HUES48 (cell line): ENCODE measurements at regions not wholly inside any gene's neighbourhood (a gene's known extent, or its start where the extent isn't known, plus 50 kb on each side); places are given as distances from the start of the nearest gene placed in this dataset.

Experiments used
- H3K27ac ChIP-seq: one replicate; pipeline ENCODE4 v1.7.0; 2013; ENCODE audit warnings: low read depth, low read length, inconsistent platforms
- H3K27me3 ChIP-seq: 2 replicates; pipeline ENCODE4 v1.6.1; 2013; ENCODE audit warnings: mild to moderate bottlenecking, low read length; ENCODE audit not compliant: control insufficient read depth, insufficient read depth
- H3K36me3 ChIP-seq: 2 replicates; pipeline ENCODE4 v1.6.1; 2013; ENCODE audit warnings: low read length; ENCODE audit not compliant: control insufficient read depth, insufficient read depth
- H3K4me1 ChIP-seq: 2 replicates; pipeline ENCODE4 v1.6.1; 2013; ENCODE audit warnings: mild to moderate bottlenecking, low read length; ENCODE audit not compliant: control insufficient read depth, insufficient read depth
- H3K4me3 ChIP-seq: 2 replicates; pipeline ENCODE4 v1.5.1; 2013; ENCODE audit warnings: mild to moderate bottlenecking, low read depth, low read length
- H3K9ac ChIP-seq: 2 replicates; pipeline ENCODE4 v1.6.1; 2013; ENCODE audit warnings: mild to moderate bottlenecking, low read depth, low read length, moderate library complexity
- H3K9me3 ChIP-seq: 2 replicates; pipeline ENCODE4 v1.6.1; 2013; ENCODE audit warnings: low read length; ENCODE audit not compliant: control insufficient read depth, insufficient read depth

DNA sequence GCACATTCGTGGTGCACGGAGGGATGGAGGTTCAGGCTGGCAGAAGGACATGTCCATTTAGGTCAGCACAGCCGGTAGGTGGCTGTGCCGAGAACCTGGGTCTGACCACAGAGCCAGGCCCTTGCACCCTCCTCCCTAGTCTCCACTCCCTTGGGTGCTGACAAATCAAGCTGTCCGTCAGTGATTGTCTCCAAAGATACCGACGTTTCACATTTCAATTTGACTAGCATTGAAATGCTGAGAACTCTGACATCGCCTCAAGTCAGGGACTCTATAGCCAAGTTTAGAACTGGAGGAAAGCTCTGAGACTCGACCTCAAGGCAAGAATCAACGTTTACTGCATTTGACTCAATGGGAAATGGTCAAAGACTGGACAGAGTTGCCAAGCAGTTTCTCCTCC lies 1321.1 kb downstream of the TBC1D22A start:
- H3K9ac ChIP-seq: no peak overlapping the region
- no peak overlapping the region for H3K27ac ChIP-seq
- H3K9me3 ChIP-seq: no peaks in the 10 kb centered on the region
- H3K36me3 ChIP-seq: no peaks in the 10 kb centered on the region
- H3K4me1 ChIP-seq: no peaks in the 10 kb centered on the region
- no peak overlapping the region for H3K4me3 ChIP-seq
- H3K27me3 ChIP-seq: no peaks in the 10 kb centered on the region

DNA sequence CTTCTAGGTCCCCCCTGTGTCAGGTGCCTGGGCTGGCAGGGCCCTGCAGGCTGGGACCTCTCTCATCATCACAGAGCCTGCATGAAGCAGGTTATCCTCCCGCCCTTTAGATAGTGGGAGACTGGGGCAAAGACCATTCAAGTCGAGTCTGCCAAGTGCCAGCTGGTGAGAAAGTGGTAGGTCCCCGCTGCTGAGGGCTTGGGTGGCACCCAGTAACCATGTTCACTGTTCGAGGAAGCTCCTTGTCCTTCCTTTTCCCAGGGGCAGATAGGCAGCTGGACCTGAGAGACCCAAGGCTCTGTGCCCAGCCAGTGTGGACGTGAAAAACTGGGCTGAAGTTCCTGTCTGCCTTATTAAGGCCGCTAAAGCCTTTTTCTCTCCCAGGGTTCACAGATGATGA lies 1319.8 kb downstream of the TBC1D22A start:
- H3K9ac ChIP-seq: no peak overlapping the region
- no peaks in the 10 kb centered on the region for H3K27me3 ChIP-seq
- no peak overlapping the region for H3K4me3 ChIP-seq
- H3K4me1 ChIP-seq: no peaks in the 10 kb centered on the region
- no peaks in the 10 kb centered on the region for H3K36me3 ChIP-seq
- H3K27ac ChIP-seq: no peak overlapping the region
- no peaks in the 10 kb centered on the region for H3K9me3 ChIP-seq

DNA sequence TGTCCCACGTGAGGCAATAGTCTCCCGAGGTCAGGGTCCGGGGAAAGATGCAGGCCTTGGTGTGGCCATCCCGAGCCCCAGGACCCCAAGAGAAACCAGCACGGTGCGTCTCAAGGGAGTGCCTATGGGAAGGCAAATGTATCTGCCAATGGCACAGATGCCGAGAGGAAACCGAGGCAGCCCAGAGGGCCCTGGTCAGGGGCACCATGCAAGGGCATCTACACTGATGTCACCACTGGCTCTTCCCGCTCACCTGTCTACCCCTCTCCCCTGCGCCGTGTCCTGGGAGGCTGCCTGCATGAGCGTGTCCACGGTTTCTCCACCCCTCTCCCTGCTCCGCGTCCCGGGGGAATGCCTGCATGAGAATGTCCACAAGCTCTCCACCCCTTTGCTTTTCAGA lies 1318.8 kb downstream of the TBC1D22A start:
- Histone ChIP-seq H3K27ac (no peak overlapping the region), H3K4me3 (no peak overlapping the region), H3K4me1 (no peaks in the 10 kb centered on the region), H3K36me3 (no peaks in the 10 kb centered on the region), H3K9me3 (no peaks in the 10 kb centered on the region), H3K27me3 (no peaks in the 10 kb centered on the region), H3K9ac (no peak overlapping the region)

DNA sequence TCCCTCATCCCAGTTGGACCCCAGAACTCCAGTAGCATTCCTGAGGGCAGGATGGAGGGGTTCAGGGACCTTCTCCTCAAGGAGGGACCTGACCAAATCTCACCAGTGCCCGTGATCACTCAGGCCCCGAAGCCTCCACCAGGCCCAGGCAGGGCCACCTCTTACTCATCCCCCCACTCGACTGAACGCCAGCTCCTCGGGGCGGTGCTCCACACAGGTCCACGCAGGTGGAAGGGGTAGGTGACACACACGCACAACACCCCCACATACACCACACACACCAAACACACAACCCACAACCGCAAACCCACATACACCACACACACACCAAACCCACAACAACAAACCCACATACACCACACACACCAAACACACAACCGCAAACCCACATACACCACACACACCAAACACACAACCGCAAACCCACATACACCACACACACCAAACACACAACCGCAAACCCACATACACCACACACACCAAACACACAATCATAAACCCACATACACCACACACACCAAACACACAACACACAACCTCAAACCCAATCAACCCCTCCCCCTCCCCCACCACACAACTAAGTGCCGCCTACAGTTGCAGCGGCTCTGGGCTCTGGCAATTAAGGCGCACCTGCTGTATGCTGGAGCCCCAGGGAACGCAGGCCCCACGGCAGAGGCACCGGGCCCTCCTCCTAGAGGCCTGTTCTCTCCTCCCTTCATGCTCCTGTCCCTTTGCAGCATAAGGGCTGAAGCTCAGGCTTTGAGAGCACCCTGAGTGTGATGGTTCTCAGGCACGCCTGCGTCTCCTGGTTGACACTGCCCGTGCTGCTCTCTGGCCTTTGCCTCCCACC lies 1318.1 kb downstream of the TBC1D22A start:
- H3K27me3 ChIP-seq: no peaks in the 10 kb centered on the region; the same call in 1 of the 2 replicates
- no peaks in the 10 kb centered on the region for H3K4me1 ChIP-seq
- H3K9ac ChIP-seq: no peak overlapping the region
- H3K9me3 ChIP-seq: no peaks in the 10 kb centered on the region
- H3K4me3 ChIP-seq: no peak overlapping the region
- no peak overlapping the region for H3K27ac ChIP-seq
- no peaks in the 10 kb centered on the region for H3K36me3 ChIP-seq

DNA sequence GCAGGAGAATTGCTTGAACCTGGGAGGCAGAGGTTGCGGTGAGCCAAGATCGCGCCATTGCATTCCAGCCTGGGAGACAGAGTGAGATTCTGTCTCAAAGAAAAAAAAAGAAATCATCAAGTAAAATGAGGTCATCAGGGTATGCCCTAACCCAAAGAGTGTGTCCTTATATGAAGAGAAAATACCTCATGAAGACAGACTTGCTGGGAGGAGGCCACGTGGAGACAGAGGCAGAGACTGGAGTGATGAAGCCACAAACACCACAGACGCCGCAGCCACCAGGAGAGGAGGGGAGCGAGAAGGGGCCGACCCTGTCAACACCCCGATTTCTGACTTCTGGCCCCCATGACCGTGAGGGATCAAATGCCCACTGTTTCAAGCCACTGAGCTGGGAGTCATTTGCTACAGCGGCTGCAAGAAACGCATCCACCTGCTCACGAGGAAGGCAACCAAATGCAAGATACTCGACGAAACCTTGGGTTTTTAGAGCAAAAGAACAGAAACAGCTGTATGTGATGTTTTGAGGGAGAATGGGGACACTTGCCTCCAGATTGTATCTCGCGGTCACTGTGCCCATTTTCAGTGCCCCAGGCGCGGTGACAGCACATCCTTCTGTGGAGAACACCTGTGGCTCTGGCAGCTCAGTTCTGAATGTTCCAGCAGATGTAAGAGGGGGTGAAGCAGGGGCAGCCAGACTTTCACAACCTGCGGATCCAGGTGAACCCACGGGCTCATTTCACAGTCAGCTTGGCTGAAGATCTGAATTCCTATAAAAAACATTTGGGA lies 1317.2 kb downstream of the TBC1D22A start:
- Histone ChIP-seq H3K27me3 (no peaks in the 10 kb centered on the region; the same call in 1 of the 2 replicates), H3K27ac (no peak overlapping the region), H3K36me3 (no peaks in the 10 kb centered on the region), H3K4me1 (no peaks in the 10 kb centered on the region), H3K9me3 (no peaks in the 10 kb centered on the region), H3K9ac (no peak overlapping the region), H3K4me3 (no peak overlapping the region)

DNA sequence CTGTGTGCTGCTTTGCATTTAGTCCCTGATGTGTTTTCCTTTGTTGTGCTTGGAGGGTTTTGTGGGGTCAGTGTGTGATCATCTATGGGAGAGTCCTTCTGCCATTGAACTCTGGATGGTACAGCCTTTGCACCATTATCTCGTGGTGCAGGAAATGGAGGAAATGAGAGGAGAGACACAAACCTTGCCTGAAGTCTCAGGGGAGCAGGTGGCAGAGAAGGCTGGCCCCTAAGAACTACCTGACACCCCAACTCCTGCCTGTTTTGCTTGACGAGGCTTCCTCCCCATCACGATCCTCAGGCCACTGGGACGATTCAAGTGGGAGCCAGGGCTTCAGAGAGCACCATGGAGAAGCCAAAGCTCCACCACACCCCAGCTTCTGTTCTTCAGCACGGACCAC lies 1316.4 kb downstream of the TBC1D22A start:
- no peak overlapping the region for H3K4me3 ChIP-seq
- H3K4me1 ChIP-seq: no peaks in the 10 kb centered on the region; the same call in 1 of the 2 replicates
- no peaks in the 10 kb centered on the region for H3K9me3 ChIP-seq
- H3K27me3 ChIP-seq: no peaks in the 10 kb centered on the region; the same call in 1 of the 2 replicates
- no peaks in the 10 kb centered on the region for H3K36me3 ChIP-seq
- H3K9ac ChIP-seq: no peak overlapping the region
- no peak overlapping the region for H3K27ac ChIP-seq

DNA sequence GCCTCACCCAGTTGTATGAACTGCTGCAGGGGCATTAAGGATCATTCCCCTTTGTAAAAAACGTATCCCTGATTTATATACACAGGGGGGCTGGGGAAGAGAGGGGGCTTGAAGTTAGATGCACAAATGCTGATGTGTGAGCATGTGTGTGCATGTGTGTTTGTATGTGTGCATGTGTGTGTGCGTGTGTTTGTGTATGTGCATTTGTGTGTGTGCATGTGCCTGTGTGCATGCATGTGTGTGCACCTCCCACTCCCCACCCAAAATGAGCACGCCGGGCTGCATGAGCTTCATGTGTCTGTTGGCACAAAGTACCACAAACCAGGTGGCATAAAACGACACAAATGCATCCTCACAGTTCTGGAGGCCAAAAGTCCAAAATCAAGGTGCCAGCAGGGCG lies 1315.2 kb downstream of the TBC1D22A start:
- Histone ChIP-seq H3K27ac (no peak overlapping the region), H3K9ac (no peak overlapping the region), H3K4me3 (no peak overlapping the region), H3K9me3 (no peaks in the 10 kb centered on the region), H3K4me1 (peaks cover 10% of the 10 kb centered on the region), H3K36me3 (no peaks in the 10 kb centered on the region), H3K27me3 (no peaks in the 10 kb centered on the region; the same call in 1 of the 2 replicates)

DNA sequence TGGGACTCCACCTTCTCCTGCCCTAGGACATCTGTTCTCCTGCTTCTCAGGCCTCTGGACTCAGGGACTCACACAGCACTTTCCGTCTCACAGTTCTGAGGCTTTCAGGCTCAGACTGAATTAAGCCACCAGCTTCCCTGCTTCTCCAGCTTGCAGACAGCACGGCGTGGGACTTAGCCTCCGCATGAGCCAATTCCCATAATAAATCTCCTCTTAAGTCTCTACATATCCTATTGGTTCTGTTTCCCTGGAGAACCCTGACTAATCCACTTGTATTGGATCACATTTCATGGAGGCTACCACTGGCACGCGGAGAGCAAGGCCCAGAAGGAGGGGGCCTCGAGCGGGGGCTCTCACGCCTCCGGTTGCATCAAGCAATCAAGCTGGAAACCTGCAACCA lies 1313.6 kb downstream of the TBC1D22A start:
- Histone ChIP-seq H3K9ac (no peak overlapping the region), H3K27ac (no peak overlapping the region), H3K36me3 (no peaks in the 10 kb centered on the region), H3K4me1 (peaks cover 23% of the 10 kb centered on the region), H3K9me3 (no peaks in the 10 kb centered on the region), H3K4me3 (no peak overlapping the region), H3K27me3 (no peaks in the 10 kb centered on the region; the same call in 1 of the 2 replicates)

DNA sequence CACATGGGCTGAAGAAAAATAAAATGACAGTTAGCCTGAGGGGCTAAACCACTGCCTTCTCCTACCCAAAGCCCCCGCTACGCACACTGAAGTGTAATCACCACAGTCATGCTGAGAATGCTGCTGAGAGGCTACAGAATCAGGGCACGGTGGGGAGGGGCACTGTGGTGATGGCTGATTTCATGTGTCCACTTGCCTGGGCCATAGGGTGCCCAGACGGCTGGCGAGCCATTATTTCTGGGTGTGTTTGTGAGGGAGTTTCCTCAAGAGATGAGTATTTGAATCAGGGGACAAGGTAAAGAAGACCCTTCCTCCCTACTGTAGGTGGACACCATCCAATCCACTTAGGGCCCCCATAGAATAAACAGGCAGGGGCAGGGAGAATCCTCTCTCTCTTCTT lies 1313.2 kb downstream of the TBC1D22A start:
- H3K27ac ChIP-seq: no peak overlapping the region
- H3K4me3 ChIP-seq: no peak overlapping the region
- H3K4me1 ChIP-seq: peaks cover 25% of the 10 kb centered on the region
- H3K9ac ChIP-seq: no peak overlapping the region
- no peaks in the 10 kb centered on the region for H3K36me3 ChIP-seq
- H3K9me3 ChIP-seq: no peaks in the 10 kb centered on the region
- no peaks in the 10 kb centered on the region; the same call in 1 of the 2 replicates for H3K27me3 ChIP-seq

DNA sequence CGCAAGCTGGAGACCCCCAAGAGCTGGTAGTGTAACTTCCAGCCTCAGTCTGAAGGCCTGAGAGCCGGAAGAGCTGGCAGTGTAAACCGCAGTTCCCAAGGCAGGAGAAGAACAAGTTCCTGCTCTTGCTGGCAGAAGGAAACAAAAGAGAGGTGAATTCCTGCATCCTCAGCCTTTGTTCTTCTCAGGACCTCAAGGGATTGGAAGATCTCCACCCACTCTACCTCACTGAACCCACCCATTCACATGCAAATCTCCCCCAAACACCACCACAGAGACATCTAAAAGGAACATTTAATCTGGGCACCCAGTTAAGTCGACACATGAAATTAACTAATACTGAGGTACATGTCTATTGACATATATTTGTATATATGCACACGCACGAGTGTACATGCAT lies 1310.3 kb downstream of the TBC1D22A start:
- Histone ChIP-seq H3K36me3 (no peaks in the 10 kb centered on the region), H3K9me3 (0 out of 2 replicates have a peak, but pooled peaks cover 7% of the 10 kb centered on the region), H3K9ac (no peak overlapping the region), H3K4me3 (no peak overlapping the region), H3K27me3 (no peaks in the 10 kb centered on the region; the same call in 1 of the 2 replicates), H3K27ac (peak overlapping the region; percentile 69), H3K4me1 (peaks cover 25% of the 10 kb centered on the region)

DNA sequence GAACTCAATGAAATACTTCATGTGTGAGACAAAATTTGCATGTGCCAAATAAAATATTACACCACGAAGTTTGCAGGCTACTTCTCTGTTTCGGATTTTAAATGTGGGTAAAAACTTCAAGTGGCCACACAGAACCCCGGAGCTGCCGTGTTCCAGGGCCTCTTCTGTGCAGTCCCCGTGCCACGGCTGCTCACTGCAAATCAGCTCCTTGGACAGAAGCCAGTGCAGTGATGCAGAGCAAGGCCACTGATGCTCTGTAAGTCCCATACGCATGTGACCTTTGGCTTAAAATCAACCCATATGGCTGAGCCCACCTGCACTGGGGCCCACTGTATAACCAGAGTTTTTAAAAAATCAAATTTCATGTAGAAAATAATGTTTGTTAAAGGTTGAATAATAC lies 1309.4 kb downstream of the TBC1D22A start:
- H3K9ac ChIP-seq: no peak overlapping the region
- no peak overlapping the region for H3K4me3 ChIP-seq
- H3K27ac ChIP-seq: peak overlapping the region; percentile 58
- no peaks in the 10 kb centered on the region for H3K36me3 ChIP-seq
- peaks cover 25% of the 10 kb centered on the region for H3K4me1 ChIP-seq
- no peaks in the 10 kb centered on the region; the same call in 1 of the 2 replicates for H3K27me3 ChIP-seq
- 0 out of 2 replicates have a peak, but pooled peaks cover 7% of the 10 kb centered on the region for H3K9me3 ChIP-seq
